GM13976 (cell line): ENCODE measurements at regions not wholly inside any gene's neighbourhood (a gene's known extent, or its start where the extent isn't known, plus 50 kb on each side); places are given as distances from the start of the nearest gene placed in this dataset.
"Not testable (repeated sequence)": the region's sequence is repeated elsewhere in the genome, so short reads cannot be mapped to it uniquely, and the experiment has no call there.

Source experiments
- DNase-seq: peaks from one replicate; pipeline ENCODE4 v3.0.0; 2012; ENCODE audit warnings: low spot score
- CTCF ChIP-seq: IDR thresholded peaks from 2 replicates; pipeline ENCODE4 v1.5.1; 2012; ENCODE audit warnings: borderline replicate concordance, mild to moderate bottlenecking; ENCODE audit not compliant: insufficient read depth; ENCODE audit errors: extremely low read depth, missing control alignments, control extremely low read depth
- in situ Hi-C: fragments of 300-500 bp; cut with MboI; formaldehyde crosslinking; loops from one replicate; pipeline ENCODE4 v1.12.0; 2022; ENCODE audit warnings: low sequenced_read_pairs, mixed read lengths, inconsistent platforms; ENCODE audit not compliant: unreplicated experiment

DNA sequence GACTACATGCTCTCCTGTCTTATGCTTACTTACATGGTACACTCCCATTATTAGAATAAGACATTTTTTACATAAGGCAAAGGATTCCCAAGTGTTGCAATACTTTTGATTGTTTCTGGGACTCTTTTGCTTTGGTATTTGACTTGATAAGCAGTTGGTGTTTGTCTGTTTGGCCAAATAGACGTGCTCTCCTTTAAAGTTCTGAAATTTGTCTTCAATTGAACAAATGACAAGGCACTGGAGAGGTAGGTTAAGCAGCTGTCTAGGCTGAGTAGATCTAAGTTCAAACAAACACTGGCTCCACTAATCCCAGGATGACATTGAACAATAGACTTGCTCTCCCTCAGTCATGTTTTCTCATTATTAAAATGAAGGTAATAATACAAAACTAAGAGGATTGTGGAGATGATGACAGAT, 430.5 kb downstream of the STK39 start:
- no peak for DNase-seq
- TF ChIP-seq CTCF: no peak
- in situ Hi-C loops: no loop called here

DNA sequence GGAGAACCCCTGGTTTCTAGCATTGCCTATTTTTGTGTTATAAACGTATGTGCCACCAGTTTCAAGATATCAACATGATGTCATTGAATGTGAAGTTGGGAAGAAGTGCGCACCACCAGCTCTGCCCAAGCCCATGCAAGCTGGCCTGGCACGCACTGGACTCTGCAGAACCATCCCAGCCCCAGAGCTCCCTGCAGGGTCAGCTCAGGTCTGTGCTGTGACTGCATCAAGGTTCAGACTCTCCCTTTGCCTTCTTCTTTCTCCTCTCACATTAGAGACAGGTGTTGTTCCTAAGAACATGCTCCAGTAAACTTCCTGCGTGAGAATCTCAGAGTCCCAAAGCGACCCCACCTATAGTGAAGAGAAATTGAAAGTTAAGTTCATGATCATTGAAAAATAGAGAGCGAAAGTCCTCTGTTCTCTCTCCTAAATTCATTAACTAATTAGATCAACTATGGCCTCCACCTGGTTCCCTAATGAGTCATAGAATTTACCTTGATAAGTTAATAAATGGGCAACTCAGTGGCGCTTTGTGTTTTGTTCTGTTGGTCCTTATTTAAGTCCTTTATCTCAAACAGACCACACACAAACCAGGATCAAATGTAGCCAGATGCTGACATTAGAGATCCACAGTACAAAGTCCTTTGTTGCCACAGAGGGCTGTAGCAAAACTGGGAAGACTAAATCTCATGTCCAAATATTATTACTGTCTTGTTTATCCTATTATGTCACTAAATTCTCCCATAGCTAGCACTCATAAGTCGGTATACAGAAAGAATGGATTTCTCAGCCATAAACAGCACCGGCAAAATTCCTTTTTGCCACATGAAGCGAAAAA, 432.3 kb downstream of the STK39 start:
- no peak for DNase-seq
- no peak for TF ChIP-seq CTCF
- in situ Hi-C loops: no loop called here

- in situ Hi-C loops, DNase-seq: not testable (repeated sequence)
Measured at GRCh38 chr2:167814482-167814880, 432.9 kb downstream of the STK39 start.

DNA sequence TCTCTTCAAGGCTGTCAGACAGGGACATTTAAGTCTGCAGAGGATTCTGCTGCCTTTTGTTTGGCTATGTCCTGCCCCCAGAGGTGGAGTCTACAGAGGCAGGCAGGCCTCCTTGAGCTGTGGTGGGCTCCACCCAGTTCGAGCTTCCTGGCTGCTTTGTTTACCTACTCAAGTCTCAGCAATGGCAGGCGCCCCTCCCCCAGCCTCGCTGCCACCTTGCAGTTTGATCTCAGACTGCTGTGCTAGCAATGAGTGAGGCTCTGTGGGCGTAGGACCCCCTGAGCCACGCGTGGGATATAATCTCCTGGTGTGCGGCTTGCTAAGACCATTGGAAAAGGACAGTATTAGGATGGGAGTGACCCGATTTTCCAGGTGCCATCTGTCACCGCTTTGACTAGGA, 437.6 kb downstream of the STK39 start:
- DNase-seq, in situ Hi-C loops: not testable (repeated sequence)

DNA sequence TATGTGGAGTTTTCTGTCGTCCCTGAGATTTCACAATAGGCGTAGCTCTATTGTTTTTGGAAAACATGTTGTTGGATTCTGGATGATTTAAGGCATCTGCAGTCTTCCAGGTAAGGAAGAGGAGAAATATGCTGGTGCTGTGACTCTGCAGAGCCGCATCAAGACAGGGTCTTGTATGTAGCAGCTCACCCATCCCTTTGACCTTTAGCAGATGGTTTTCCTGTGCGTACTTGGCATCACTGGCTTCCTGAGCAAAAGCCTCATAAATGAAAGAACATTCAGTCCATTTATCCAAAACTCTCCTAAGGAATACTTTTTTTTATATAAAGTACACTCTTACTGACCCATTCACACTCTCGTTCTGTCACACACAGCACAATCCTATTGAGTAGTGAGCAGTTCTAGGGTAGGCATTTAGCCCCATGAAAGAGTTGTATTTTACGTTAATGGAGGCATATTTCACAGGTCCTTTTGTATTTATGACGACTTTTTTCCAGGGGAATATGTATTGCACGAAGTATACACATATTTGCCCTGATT, 443.9 kb downstream of the STK39 start:
- TF ChIP-seq CTCF: no peak
- DNase-seq: no peak
- in situ Hi-C loops: no loop called here

DNA sequence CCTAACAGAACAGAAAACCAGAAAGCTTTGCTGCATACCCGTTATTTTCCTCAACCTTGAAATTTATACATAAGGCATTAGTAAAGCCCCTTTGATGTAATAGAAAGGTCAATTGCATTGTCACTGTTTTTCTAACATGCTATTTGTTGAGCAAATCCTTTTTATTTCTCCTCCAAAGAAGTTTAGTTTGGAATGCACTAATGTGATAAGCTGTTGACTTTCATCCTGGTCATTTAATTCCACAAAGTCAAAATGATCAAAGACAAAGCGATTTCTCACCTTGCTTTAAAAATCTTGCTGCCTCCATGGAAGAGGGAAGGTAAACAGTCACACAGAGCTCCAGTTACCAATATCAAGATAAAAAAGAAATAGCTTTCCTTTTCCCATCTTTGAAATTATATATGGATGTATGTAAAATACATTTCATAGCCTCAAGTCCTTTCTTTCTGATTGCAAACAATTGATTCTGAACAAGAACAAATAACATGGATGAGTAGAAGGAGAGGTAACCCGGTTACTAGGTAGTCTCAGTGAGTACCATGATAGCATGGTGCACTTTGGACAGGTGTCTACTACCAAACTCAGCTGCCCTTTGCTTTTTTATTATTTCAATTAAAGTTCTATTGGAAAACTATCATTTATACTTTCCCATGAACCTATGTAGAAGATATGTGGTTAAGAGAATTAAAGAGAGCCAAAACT, 452.7 kb downstream of the STK39 start:
- no peak for TF ChIP-seq CTCF
- in situ Hi-C loops: no loop called here
- no peak for DNase-seq

DNA sequence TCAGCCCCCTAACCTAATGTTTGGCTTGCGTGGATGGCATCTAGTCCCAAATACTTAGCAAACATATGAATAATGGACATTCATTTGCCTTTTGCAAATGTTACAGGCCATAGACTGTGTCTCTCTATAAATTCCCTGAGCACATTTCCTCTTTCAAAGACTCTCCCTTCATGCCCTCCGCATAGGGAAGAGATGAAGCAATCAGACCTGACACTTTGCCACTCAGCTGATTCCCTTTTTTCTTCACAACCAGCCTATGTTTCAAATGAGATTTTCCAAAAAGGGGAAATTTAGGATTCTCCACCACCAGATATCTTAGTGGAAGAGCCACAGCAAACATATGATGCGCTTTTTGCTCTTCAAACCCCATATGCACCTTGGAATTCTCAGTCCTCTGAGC, 453.7 kb downstream of the STK39 start:
- no peak for DNase-seq
- TF ChIP-seq CTCF: no peak
- in situ Hi-C loops: no loop called here
